Rectal smooth muscle tissue (tissue), 1 donor: ENCODE measurements at regions not wholly inside any gene's neighbourhood (a gene's known extent, or its start where the extent isn't known, plus 50 kb on each side); places are given as distances from the start of the nearest gene placed in this dataset.

ENCODE experiments used
- H3K27ac ChIP-seq: one replicate; pipeline ENCODE4 v1.7.0; 2013; ENCODE audit warnings: low read depth, low read length, inconsistent platforms
- H3K27me3 ChIP-seq: one replicate; pipeline ENCODE4 v1.7.0; 2013; ENCODE audit warnings: low read length; ENCODE audit not compliant: control insufficient read depth, insufficient read depth
- H3K36me3 ChIP-seq: one replicate; pipeline ENCODE4 v1.7.0; 2013; ENCODE audit warnings: low read length; ENCODE audit not compliant: control insufficient read depth, insufficient read depth
- H3K4me1 ChIP-seq: one replicate; pipeline ENCODE4 v1.7.0; 2013; ENCODE audit warnings: low read length; ENCODE audit not compliant: control insufficient read depth, insufficient read depth
- H3K4me3 ChIP-seq: one replicate; pipeline ENCODE4 v1.7.0; 2013; ENCODE audit warnings: low read length
- H3K9ac ChIP-seq: one replicate; pipeline ENCODE4 v1.7.0; 2013; ENCODE audit warnings: low read length

GRCh38 chr9:80560976-80561375 is 989.2 kb downstream of the TLE4 start:
- Histone ChIP-seq H3K4me1 (no peaks in the 10 kb centered on the region), H3K4me3 (no peak overlapping the region), H3K36me3 (no peaks in the 10 kb centered on the region), H3K9ac (no peak overlapping the region), H3K27ac (no peak overlapping the region), H3K27me3 (no peaks in the 10 kb centered on the region)

DNA sequence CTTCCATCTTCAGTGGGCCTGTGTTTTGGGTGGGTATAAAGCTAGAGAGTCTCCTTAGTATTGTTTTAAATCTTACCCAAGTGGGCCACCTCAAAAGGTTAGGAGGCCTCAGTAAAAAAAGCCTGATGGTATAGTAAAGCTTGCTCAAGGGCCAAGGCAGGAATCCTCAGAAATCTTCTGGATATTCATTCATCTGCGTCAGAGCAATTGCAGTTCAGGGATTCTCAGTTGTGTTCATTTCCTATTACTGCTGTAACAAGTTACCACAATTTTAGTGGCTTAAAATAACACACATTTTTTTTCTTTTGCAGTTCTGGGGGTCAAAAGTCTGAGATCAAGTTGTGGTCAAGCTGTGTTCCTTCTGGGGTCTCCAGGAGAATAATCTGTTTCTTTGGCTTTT is 985.5 kb downstream of the TLE4 start:
- Histone ChIP-seq H3K4me3 (no peak overlapping the region), H3K27ac (no peak overlapping the region), H3K36me3 (no peaks in the 10 kb centered on the region), H3K27me3 (no peaks in the 10 kb centered on the region), H3K4me1 (no peaks in the 10 kb centered on the region), H3K9ac (no peak overlapping the region)

DNA sequence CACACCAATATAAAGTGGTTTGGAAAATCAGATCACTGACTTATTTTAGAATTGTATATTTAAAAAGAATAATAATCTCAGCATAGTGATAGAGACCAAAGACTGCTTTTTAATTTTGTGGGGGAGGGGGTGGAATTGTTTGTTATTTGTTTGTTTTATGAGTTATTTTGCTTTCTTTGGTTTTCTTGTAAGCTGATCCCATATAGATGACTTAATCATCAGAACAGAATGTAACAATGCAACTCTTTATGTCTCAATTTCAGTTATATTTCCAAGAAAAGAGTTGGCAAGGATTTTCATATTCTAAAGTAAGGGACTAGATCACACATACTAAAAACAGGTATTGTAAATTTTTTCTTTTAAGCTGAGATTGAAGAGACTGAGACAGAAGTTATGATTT is 984.9 kb downstream of the TLE4 start:
- H3K27ac ChIP-seq = no peak overlapping the region
- no peaks in the 10 kb centered on the region for H3K4me1 ChIP-seq
- no peaks in the 10 kb centered on the region for H3K27me3 ChIP-seq
- H3K36me3 ChIP-seq = no peaks in the 10 kb centered on the region
- no peak overlapping the region for H3K4me3 ChIP-seq
- no peak overlapping the region for H3K9ac ChIP-seq

DNA sequence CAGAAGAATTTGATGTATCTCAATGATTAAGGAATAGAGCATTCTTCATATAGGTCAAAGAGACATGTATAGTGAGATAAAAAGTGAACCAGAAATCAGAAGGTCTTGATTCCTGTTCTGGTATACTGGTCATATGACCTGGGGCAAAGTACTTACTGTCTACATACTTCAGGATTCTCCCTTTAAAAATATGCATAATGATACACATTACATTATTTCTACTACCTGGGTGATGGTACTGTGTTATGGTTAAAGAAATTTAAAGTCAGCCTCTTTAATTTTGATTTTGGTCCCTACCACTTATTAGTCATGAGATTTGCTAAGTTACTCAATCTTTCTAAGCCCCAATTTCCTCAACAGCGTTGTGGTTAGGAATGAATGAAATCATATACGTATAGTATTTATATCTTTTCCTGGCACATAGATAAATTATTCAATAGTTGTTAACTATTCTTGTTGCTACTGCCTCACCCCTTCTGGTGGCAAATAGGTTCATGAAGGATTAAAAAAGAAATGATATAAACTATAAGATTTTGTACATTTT is 984.1 kb downstream of the TLE4 start:
- Histone ChIP-seq H3K4me3 (no peak overlapping the region), H3K27me3 (no peaks in the 10 kb centered on the region), H3K27ac (no peak overlapping the region), H3K9ac (no peak overlapping the region), H3K36me3 (no peaks in the 10 kb centered on the region), H3K4me1 (no peaks in the 10 kb centered on the region)

DNA sequence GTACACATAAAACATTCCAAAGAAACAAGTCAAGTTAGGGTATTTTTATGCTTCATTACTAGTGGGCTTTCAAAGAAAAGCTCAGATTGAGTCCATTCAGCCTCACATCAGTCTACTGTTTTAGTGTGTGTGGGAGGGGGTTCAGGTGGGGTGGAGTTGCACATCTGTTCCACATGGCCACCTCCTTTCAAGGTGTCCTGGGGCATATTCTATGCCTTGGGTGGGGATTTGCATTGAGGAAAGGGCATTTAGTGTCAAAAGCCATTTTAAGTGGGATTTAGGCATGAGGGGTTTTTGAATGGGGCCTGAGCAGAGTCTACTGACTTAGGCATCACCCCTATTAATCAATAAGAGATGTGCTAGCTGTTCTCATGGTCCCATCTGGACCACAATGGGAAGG is 983.1 kb downstream of the TLE4 start:
- Histone ChIP-seq H3K4me1 (no peaks in the 10 kb centered on the region), H3K9ac (no peak overlapping the region), H3K27me3 (no peaks in the 10 kb centered on the region), H3K4me3 (no peak overlapping the region), H3K36me3 (no peaks in the 10 kb centered on the region), H3K27ac (no peak overlapping the region)

DNA sequence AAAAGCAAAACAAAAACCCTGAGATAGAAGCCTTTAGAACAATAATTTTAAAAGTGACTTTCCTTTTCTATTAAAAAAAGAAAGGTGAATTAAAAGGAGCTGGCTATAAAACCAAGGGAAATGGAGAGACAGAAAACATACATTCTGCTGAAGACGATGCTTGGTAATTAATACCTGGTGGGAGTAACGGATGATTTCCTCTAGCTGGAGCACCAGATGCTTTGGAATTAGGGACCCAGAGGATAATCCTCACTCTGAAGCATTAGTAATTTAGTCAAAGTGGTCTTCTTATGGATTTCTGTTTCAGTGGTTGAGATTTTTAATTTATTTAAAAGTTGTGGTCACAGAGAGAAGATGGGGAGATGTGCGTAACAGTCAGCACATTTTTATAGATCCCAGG is 982.5 kb downstream of the TLE4 start:
- no peak overlapping the region for H3K4me3 ChIP-seq
- no peak overlapping the region for H3K9ac ChIP-seq
- no peaks in the 10 kb centered on the region for H3K4me1 ChIP-seq
- H3K27me3 ChIP-seq = no peaks in the 10 kb centered on the region
- no peaks in the 10 kb centered on the region for H3K36me3 ChIP-seq
- no peak overlapping the region for H3K27ac ChIP-seq

- Histone ChIP-seq H3K4me3 (no peak overlapping the region), H3K9ac (no peak overlapping the region), H3K4me1 (no peaks in the 10 kb centered on the region), H3K36me3 (no peaks in the 10 kb centered on the region), H3K27ac (no peak overlapping the region), H3K27me3 (no peaks in the 10 kb centered on the region)
Observed at GRCh38 chr9:80552931-80553330, 981.2 kb downstream of the TLE4 start.

- Histone ChIP-seq H3K27ac (no peak overlapping the region), H3K9ac (no peak overlapping the region), H3K4me1 (no peaks in the 10 kb centered on the region), H3K4me3 (no peak overlapping the region), H3K36me3 (no peaks in the 10 kb centered on the region), H3K27me3 (no peaks in the 10 kb centered on the region)
Observed at GRCh38 chr9:80550181-80550580, 978.4 kb downstream of the TLE4 start.

DNA sequence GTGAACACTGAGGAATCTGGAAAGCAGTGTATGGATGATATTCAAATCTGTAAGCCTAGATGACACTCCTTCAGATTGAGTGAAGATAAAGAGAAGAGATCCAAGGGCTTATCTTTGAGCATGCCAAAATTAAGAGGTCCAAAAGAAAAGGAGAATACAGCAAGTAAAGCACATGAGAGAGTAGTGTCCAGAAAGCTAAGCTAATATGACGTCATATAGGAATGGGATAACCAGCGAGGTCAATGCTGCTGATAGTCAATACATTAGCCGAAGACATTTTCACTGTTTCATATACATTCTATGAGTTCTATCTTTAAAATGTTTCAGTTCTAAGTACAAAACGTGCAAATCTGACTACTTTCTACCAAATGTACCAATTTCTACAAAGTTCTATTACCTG is 975.8 kb downstream of the TLE4 start:
- H3K36me3 ChIP-seq = no peaks in the 10 kb centered on the region
- H3K4me3 ChIP-seq = no peak overlapping the region
- H3K4me1 ChIP-seq = no peaks in the 10 kb centered on the region
- H3K27ac ChIP-seq = no peak overlapping the region
- H3K27me3 ChIP-seq = no peaks in the 10 kb centered on the region
- H3K9ac ChIP-seq = no peak overlapping the region

DNA sequence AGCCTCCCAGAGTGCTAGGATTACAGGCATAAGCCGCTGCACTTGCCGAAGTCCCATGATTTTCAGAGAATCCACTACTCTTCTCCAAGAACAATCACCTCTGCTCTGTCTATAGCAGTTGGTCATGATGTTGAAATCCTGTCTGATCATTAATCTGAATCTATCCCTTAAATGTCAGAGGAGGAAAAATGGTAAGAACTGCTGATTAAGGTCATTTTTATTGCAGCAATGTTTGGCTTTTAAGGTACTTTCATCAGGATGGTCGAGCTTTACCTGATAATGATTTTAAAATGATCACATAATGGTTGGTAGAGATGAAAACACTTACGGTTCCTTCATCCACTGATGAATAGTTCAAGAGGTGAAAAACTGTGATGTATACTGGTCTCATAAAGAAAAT is 968.6 kb downstream of the TLE4 start:
- Histone ChIP-seq H3K9ac (no peak overlapping the region), H3K4me1 (no peaks in the 10 kb centered on the region), H3K27ac (no peak overlapping the region), H3K27me3 (no peaks in the 10 kb centered on the region), H3K4me3 (no peak overlapping the region), H3K36me3 (no peaks in the 10 kb centered on the region)

DNA sequence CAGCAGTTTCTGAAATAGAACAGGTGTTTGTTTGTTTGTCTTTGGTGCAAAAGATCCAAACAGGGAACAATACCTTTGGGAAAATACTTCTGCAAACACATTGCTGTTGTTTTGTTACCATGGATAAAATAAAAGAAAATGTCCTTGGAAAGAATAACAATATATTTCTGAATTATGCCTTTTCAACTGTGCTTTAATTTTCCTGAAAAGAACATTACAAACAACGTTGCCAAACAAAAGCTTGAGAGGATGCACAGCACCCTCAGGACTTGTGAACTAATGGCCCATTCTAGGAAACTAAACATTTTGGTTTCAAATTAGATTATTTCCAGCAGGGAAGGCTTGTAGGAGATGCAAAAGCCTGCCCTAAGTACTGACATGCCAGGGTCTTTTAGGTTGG is 967.2 kb downstream of the TLE4 start:
- Histone ChIP-seq H3K27ac (no peak overlapping the region), H3K9ac (no peak overlapping the region), H3K27me3 (no peaks in the 10 kb centered on the region), H3K4me3 (no peak overlapping the region), H3K36me3 (no peaks in the 10 kb centered on the region), H3K4me1 (no peaks in the 10 kb centered on the region)

DNA sequence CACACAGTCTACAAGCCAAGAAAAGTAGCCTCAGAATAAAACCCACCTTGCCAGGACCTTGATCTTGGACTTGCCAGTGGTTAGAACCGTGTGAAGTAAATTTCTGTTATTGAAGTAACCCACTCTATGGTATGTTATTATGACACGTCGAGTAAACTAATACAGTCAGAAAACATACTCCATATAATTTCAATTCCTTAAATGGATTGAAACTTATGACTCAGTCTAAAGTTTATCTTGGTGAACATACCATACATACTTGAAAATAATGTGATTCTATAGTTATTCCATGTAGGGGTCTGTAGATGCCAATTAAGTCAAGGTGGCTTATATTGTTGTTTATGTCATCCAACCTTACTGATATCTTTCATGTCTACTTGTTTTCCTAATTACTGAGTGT is 950.7 kb downstream of the TLE4 start:
- Histone ChIP-seq H3K4me1 (no peaks in the 10 kb centered on the region), H3K27me3 (no peaks in the 10 kb centered on the region), H3K27ac (no peak overlapping the region), H3K4me3 (no peak overlapping the region), H3K9ac (no peak overlapping the region), H3K36me3 (no peaks in the 10 kb centered on the region)

DNA sequence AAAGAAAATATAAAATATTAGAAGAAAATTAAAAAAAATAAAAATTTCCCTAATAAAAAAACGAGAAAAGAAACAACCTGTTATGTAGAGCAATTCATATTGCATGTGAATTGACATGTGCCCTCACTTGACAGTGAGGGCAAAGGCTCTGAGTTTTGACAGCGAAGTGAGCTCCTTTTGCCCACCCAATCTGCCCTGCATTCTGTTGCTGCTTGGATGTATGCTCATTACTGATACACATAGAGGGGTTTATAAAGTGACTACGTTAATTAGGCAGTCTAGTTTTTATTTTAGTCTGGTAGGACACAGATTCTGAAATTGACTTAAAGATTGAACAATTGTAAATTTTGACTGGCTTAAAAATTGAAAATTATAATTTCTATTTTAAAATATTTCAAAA is 949.4 kb downstream of the TLE4 start:
- Histone ChIP-seq H3K36me3 (no peaks in the 10 kb centered on the region), H3K27ac (no peak overlapping the region), H3K9ac (no peak overlapping the region), H3K27me3 (no peaks in the 10 kb centered on the region), H3K4me1 (no peaks in the 10 kb centered on the region), H3K4me3 (no peak overlapping the region)
